Islet of Langerhans (tissue), 1 donor: ENCODE measurements at regions not wholly inside any gene's neighbourhood (a gene's known extent, or its start where the extent isn't known, plus 50 kb on each side); places are given as distances from the start of the nearest gene placed in this dataset.
"Not testable (repeated sequence)": the region's sequence is repeated elsewhere in the genome, so short reads cannot be mapped to it uniquely, and the experiment has no call there.

ENCODE experiments used
- FAIRE-seq: peaks from one replicate; lab custom pipeline; 2011; peaks lifted over from hg19 to GRCh38; lab: Jason Lieb, UNC

- FAIRE-seq: not testable (repeated sequence)
These were observed 97.6 kb downstream of the GPX5 start for GRCh38 chr6:28623242-28623641.

GRCh38 chr6:28626386-28626785 is 100.7 kb downstream of the GPX5 start:
- FAIRE-seq: not testable (repeated sequence)

DNA sequence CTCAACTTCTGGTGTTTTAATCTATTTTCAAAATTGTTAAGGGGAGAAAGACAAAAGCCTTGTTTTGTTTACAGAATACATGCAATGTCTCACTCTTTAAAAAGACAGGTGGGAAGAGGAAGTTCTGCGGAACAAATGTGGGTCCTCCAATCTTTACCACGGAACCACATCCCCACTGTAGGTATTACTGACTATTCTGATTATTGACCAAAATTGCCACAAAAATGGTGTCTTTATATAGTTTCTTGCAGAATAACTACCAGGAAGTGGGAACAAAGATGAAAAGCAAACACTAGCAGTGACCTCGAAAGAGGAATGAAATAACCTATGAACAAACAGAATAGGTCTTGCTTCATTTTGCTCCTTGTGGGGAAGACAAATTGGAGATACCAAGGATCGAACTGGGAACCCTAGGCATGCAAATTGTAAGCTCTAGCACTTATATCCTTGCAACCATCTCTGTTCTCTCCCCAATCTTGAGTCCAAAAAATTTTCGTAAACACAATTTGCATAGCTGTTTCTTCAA is 106.7 kb downstream of the GPX5 start:
- no peak for FAIRE-seq

- no peak for FAIRE-seq
These were observed 107.9 kb downstream of the GPX5 start for GRCh38 chr6:28633445-28634215.

DNA sequence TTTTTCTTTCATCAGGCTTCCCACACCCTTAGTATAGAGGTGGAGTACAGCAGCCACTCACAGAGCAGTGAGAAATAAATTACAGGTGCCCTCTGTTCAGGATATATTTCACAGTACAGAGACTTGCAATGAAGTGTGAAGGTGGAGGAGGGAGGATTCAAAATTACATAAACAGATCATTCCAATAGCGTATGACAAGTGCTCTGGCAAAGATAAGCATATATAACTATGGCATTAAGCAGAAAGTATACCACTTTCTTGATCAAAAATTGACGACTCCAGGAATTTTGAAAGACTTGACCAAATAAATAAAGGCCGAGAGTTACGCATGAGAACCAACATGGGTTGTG is 108.7 kb downstream of the GPX5 start:
- no peak for FAIRE-seq

- FAIRE-seq: no peak
These were observed 109.3 kb downstream of the GPX5 start for GRCh38 chr6:28634761-28635546.

- FAIRE-seq: no peak
These were observed 110.0 kb downstream of the GPX5 start for GRCh38 chr6:28635547-28636158.

- no peak for FAIRE-seq
These were observed 113.2 kb downstream of the GPX5 start for GRCh38 chr6:28638787-28639430.

GRCh38 chr6:28639445-28640290 is 114.0 kb downstream of the GPX5 start:
- not testable (repeated sequence) for FAIRE-seq

DNA sequence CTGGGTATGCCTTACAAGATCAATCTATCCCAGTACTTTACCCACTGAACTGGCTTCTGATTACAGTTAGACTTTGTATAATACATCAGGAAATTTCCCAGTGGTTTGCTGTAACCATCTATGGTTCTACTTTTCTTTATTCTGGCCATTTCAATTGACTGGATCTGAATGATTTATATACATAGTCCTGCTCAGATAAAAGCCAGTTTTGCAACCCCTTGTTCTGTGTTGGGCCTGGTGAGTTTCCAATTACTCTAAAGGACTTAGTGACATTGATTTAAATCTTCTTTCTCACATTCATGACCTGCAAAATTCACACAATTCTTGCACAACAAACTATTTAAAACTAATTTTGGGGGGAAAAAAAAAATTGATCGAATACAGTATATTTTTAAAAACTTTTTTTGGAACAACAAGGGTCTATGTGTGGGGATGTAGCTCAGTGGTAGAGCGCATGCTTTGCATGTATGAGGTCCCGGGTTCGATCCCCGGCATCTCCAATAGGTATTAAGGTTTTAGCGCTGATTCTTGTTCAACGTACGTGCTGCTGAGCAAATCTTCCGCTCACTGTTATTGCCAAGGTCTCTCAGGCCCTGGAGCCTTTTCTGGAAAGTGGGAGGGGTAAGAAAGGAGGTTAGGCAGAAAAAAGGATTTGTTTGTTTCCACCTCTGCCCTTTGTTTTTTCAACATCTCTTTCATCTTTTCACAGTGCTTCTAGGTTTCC is 117.5 kb downstream of the GPX5 start:
- FAIRE-seq: no peak

- no peak for FAIRE-seq
These were observed 121.0 kb downstream of the GPX5 start for GRCh38 chr6:28646650-28647049.

- no peak for FAIRE-seq
These were observed 122.6 kb downstream of the GPX5 start for GRCh38 chr6:28648035-28648877.

GRCh38 chr6:28648878-28649375 is 123.2 kb downstream of the GPX5 start:
- no peak for FAIRE-seq

DNA sequence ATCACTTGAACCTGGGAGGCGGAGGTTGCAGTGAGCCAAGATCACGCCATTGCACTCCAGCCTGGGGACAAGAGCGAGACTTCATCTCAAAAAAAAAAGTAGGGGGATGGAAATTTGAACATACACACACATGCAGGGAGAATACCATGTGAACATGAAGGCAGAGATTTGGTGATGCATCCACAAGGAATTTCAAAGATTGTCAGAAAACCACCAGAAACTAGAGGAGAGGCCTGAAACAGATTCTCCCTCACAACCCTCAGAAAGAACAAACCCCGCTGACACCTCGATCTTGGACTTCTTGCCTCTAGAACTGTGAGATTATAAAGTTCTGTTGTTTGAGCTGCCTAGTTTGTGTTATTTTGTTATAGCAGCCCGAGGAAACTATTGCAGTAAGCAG is 125.5 kb downstream of the GPX5 start:
- no peak for FAIRE-seq

GRCh38 chr6:28653876-28654275 is 128.2 kb downstream of the GPX5 start:
- FAIRE-seq: no peak

- no peak for FAIRE-seq
These were observed 129.5 kb downstream of the GPX5 start for GRCh38 chr6:28655164-28655563.

DNA sequence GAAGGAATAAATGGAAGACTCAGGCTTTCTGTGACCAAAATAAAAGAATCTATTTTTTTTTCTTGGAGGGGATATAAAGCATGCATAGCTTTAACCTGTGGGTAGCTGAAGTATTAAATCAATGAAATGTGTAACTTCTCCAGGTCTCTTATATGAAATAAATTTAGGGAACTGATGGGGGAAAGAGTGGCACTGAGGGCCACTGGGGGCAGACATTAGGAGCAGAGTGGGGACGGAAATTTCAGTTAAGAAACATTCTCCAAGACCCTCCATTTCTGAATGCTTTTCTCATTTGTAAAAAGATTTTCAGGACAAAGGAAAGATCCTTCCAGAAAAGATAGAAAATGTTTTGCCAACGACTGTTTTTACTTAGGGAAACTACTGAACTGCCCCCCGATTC is 131.0 kb downstream of the GPX5 start:
- FAIRE-seq: no peak

- FAIRE-seq: no peak
These were observed 131.7 kb downstream of the GPX5 start for GRCh38 chr6:28657381-28657768.

DNA sequence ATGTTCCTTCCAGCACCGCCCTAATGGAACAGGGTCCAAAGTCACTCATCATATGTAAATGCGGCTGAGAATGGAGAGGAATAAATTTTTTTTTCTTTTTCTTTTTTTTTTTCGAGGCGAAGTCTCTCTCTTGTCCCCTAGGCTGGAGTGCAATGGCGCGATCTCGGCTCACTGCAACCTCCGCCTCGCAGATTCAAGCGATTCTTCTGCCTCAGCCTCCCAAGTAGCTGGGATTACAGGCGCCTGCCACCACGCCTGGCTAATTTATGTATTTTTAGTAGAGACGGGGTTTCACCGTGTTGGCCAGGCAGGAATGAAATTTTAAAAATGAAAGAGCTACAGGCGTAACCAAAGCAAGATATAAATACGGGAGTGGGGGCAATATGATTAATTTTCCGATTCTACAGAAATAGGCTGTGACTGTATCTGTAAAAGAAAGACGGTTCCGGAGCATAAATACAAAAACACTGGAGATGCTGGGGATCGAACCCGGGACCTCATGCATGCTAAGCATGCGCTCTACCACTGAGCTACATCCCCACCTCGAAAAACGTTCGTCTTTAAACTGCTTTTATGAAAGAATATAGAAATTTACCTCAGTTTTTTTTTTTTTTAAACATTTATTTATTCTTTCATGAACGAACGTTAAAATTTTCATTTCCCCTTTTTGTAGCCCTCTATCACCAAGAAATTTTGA is 132.2 kb downstream of the GPX5 start:
- no peak for FAIRE-seq
